GM12874 (cell line): ENCODE measurements at regions not wholly inside any gene's neighbourhood (a gene's known extent, or its start where the extent isn't known, plus 50 kb on each side); places are given as distances from the start of the nearest gene placed in this dataset.

Experiments used
- TF ChIP-seq, protein P1 (sequence below): IDR thresholded peaks from 2 replicates; pipeline ENCODE4 v1.5.1; 2011; ENCODE audit warnings: low read depth, mild to moderate bottlenecking, control low read depth, low read length, moderate library complexity; ENCODE audit not compliant: insufficient read depth

DNA sequence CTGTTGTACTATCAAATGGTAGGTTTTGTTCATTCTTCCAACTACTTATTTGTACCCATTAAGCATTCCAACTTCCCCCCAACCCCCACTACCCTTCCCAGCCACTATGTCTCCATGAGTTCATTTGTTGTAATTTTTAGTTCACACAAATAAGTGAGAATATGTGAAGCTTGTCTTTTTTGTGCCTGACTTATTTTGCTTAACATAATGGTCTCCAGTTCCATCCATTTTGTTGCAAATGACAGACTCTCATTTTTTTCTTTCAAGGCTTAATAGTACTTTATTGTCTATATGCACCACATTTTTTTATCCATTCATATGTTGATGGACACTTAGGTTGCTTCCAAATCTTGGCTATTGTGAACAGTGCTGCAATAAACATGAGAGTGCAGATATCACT lies 86.2 kb downstream of the ALG10B start:
- TF ChIP-seq, protein P1, sequence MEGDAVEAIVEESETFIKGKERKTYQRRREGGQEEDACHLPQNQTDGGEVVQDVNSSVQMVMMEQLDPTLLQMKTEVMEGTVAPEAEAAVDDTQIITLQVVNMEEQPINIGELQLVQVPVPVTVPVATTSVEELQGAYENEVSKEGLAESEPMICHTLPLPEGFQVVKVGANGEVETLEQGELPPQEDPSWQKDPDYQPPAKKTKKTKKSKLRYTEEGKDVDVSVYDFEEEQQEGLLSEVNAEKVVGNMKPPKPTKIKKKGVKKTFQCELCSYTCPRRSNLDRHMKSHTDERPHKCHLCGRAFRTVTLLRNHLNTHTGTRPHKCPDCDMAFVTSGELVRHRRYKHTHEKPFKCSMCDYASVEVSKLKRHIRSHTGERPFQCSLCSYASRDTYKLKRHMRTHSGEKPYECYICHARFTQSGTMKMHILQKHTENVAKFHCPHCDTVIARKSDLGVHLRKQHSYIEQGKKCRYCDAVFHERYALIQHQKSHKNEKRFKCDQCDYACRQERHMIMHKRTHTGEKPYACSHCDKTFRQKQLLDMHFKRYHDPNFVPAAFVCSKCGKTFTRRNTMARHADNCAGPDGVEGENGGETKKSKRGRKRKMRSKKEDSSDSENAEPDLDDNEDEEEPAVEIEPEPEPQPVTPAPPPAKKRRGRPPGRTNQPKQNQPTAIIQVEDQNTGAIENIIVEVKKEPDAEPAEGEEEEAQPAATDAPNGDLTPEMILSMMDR: no peak

DNA sequence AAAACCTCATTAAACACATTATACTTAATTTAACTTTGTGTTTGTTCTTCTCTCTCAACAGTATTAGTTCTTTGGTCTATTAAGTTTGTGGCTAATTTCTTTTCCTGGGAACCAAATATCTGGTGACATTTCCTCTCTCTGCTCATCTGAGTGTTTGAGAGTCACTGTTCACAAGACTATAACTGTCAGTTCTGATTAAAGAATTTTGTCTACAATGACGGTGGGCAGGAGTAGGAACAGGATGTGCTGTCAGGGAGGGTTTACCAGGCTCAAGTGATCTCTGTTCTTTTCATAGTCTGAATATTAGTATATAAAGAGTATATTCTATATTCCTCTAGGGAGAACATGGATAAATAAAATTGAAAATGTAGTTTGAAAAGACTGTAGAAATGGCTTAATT lies 92.9 kb downstream of the ALG10B start:
- TF ChIP-seq, protein P1: no peak

DNA sequence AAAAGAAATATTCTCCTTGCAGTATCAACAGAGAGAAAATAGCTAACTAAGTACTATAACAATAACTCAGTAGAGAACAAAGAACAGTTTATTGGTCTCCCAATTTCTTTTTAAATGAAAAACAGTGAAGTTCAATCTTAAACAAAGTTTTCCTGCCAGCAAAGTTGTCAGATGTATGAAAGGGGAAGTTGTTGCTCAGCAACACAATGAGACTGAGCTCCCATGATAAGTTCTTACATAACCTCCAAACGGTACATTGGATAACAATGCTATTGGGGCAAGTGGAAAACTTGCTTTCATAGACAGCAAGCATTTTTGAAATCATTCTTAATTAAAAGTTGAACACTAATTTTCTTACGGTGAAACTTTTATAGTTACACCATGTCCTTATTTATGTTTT lies 94.9 kb downstream of the ALG10B start:
- TF ChIP-seq, protein P1: no peak

DNA sequence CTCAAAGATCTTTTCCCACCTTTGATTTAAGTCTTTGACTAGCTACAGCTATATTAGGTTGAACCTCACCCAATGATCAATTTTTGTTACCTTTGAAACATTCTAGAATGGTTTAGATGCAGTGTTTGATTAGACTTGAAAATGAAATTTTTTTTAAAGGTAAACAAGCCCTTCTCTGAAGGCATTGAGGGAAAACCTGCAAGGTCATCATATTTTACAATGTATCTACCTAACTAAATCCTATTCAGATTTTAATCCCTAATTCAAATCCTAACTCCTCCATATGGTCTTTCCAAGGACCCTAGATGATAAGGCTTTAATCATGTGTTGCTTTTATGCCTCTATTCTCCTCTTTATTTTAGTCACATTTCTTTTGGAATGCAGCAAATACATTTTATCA lies 95.4 kb downstream of the ALG10B start:
- TF ChIP-seq, protein P1: no peak

DNA sequence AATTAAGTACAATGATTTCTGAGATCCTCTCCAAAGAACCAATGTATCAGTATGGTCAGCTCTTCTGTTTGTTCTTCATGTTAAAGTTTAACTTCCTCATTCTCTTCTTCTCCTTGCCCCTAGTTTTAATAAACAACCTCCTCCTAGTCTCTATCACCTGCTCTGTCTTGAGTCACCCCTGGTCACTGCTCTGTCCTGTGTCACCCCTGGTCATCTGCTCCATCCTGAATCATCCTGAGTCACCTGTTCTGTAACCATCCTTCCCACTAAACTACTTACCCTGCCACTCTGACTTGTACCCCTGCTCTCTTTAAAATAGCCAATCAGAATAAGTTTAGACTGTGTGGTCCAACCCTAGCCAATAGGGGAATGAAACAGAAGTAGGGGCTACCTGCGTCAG lies 100.5 kb downstream of the ALG10B start:
- TF ChIP-seq, protein P1: no peak

DNA sequence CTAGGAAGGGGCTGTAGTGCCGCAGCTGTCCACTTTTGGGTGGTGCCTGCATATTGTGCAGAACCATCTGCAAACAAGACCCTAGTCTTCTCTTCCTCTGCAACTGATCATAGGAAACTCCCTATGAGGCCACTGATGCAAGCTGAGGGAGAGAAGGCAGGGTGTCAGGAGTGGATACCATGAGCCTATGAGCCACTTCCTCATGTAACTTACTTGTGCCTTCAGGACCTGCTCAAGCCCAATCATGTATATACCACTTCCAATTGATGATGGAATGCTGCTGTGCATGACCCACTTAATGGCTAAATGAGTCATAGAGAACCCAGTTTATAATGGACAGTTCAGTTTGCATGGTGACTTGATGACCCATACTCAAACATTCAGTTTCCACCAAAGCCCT lies 107.9 kb downstream of the ALG10B start:
- TF ChIP-seq, protein P1: no peak

DNA sequence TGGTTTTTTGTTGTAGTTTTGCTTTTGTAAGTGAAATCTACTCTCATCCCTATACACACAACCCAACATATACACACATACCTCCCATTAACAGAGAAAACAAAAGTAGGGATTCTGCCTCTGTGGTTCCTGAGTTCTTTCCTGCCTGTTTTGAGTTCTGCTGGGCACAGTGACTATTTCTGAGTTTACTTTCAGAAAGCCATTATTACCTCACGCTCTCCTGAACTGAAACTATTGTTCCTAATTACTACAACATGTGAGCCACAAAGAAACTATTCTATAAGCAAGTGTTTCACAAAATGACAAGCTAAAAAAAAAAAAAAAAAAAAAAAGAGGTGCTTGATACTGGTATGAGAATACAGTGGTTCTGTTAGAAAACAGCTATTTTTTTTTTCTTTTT lies 110.9 kb downstream of the ALG10B start:
- TF ChIP-seq, protein P1: no peak

DNA sequence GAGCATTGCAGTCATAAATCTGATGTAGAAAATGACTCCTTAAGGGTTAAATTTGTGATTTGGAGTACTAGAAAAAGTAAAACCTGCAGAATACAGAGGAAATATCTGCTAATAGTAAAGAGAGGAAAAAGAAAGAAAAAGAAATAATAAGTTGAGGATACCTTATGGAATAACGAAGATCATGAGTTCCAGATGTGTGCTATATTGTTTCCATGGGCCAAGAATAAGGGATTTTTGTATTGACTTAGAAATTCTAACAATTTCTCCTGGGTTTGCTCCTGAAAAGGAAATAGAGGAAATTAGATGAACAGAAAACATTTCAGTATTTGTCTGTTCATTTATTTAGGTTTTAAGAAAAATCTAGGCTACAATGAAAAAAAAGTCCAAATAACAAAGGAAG lies 115.3 kb downstream of the ALG10B start:
- TF ChIP-seq, protein P1: no peak
